SK-N-MC (cell line): ENCODE measurements at regions not wholly inside any gene's neighbourhood (a gene's known extent, or its start where the extent isn't known, plus 50 kb on each side); places are given as distances from the start of the nearest gene placed in this dataset.

Experiments
- EZH2 ChIP-seq: fragments of 200-600 bp; sonication (generic); IDR thresholded peaks from one replicate; pipeline ENCODE4 v1.6.1; 2017; ENCODE audit warnings: antibody characterized with exemption
- FOXP2 ChIP-seq: optimal IDR thresholded peaks from 2 replicates; pipeline ENCODE3; 2011; ENCODE audit warnings: mild to moderate bottlenecking, moderate library complexity; ENCODE audit not compliant: insufficient read depth; ENCODE audit errors: extremely low read length, control extremely low read depth
- POLR2AphosphoS5 ChIP-seq: IDR thresholded peaks from 2 replicates; pipeline ENCODE4 v1.6.1; 2012; ENCODE audit warnings: mild to moderate bottlenecking, low read depth, low read length, borderline replicate concordance

GRCh38 chr1:219433496-219434131 lies 179.3 kb downstream of the ZC3H11B start:
- TF ChIP-seq POLR2AphosphoS5: no peak
- no peak for TF ChIP-seq EZH2
- TF ChIP-seq FOXP2: no peak
